HUES6 (cell line): ENCODE measurements at regions not wholly inside any gene's neighbourhood (a gene's known extent, or its start where the extent isn't known, plus 50 kb on each side); places are given as distances from the start of the nearest gene placed in this dataset.
"Not testable (repeated sequence)": the region's sequence is repeated elsewhere in the genome, so short reads cannot be mapped to it uniquely, and the experiment has no call there.

Source experiments
- H3K27ac ChIP-seq: 2 replicates; pipeline ENCODE4 v1.7.0; 2013; ENCODE audit warnings: low read depth, mild to moderate bottlenecking, low read length, inconsistent platforms
- H3K27me3 ChIP-seq: 2 replicates; pipeline ENCODE4 v1.6.1; 2013; ENCODE audit warnings: low read length; ENCODE audit not compliant: control insufficient read depth, insufficient read depth
- H3K36me3 ChIP-seq: 2 replicates; pipeline ENCODE4 v1.6.1; 2013; ENCODE audit warnings: low read length; ENCODE audit not compliant: control insufficient read depth, insufficient read depth
- H3K4me1 ChIP-seq: 2 replicates; pipeline ENCODE4 v1.6.1; 2013; ENCODE audit warnings: low read length; ENCODE audit not compliant: control insufficient read depth, insufficient read depth
- H3K4me3 ChIP-seq: 2 replicates; pipeline ENCODE4 v1.5.1; 2013; ENCODE audit warnings: low read depth, low read length
- H3K9ac ChIP-seq: one replicate; pipeline ENCODE4 v1.6.1; 2013; ENCODE audit warnings: mild to moderate bottlenecking, low read length
- H3K9me3 ChIP-seq: 2 replicates; pipeline ENCODE4 v1.6.1; 2013; ENCODE audit warnings: low read depth, low read length; ENCODE audit not compliant: control insufficient read depth, insufficient read depth

DNA sequence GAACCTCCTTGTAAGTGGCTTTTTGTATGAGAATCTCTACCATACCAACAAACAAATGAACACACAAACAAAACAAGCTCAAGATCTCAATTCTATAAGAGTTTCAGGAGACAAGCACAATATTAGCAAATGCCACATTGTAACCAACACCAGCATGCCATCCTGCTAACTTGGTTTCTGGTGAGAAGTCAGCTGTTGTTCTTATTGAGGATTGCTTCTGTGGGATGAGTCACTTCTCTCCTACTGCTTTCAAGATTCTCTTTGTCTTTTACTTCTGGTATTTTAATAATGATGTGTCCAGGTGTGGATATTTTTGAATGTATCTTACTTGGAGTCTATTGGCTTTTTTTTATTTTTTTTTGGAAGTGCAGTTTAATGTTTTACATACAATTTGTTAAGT, 131.7 kb downstream of the BCL2L11 start:
- no peaks in the 10 kb centered on the region for H3K27me3 ChIP-seq
- H3K27ac ChIP-seq, result no peak overlapping the region

GRCh38 chr2:111254916-111255315, 134.2 kb downstream of the BCL2L11 start:
- not testable (repeated sequence) for H3K9ac ChIP-seq, H3K4me3 ChIP-seq, H3K27ac ChIP-seq, H3K36me3 ChIP-seq, H3K27me3 ChIP-seq, H3K4me1 ChIP-seq, H3K9me3 ChIP-seq

More for the DNA sequence above, 131.7 kb downstream of the BCL2L11 start:
- Histone ChIP-seq H3K4me3 (no peak overlapping the region), H3K36me3 (no peaks in the 10 kb centered on the region), H3K9ac (no peak overlapping the region), H3K9me3 (peaks cover 7% of the 10 kb centered on the region; the same call in 1 of the 2 replicates), H3K4me1 (no peaks in the 10 kb centered on the region)

GRCh38 chr2:111256628-111257027, 135.9 kb downstream of the BCL2L11 start:
- H3K4me3 ChIP-seq, H3K36me3 ChIP-seq, H3K4me1 ChIP-seq, H3K9ac ChIP-seq, H3K9me3 ChIP-seq, H3K27me3 ChIP-seq, H3K27ac ChIP-seq: not testable (repeated sequence)

DNA sequence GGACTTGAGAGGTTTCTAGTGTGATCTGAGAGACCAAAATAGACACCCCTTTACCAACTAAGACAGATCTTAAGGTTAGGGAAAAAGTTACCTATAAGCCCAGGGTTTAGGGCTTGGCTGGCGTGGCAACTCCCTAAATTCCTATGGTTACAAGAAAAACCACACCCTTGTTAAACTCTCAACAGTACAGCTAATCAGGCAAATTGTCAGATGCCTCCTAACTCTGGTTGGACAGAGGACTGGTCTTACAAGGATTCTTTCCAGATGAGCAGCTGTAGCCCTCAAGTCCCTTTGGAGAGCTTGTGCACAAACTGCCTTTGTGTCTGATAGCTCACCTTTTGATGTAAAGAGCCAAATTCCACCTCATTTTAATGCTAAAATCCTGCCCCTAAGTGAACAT, 136.9 kb downstream of the BCL2L11 start:
- H3K27me3 ChIP-seq, H3K36me3 ChIP-seq, H3K4me3 ChIP-seq, H3K9me3 ChIP-seq, H3K27ac ChIP-seq, H3K9ac ChIP-seq, H3K4me1 ChIP-seq: not testable (repeated sequence)

GRCh38 chr2:111258318-111258717, 137.6 kb downstream of the BCL2L11 start:
- not testable (repeated sequence) for H3K27me3 ChIP-seq, H3K36me3 ChIP-seq, H3K4me3 ChIP-seq, H3K27ac ChIP-seq, H3K9ac ChIP-seq, H3K4me1 ChIP-seq, H3K9me3 ChIP-seq

DNA sequence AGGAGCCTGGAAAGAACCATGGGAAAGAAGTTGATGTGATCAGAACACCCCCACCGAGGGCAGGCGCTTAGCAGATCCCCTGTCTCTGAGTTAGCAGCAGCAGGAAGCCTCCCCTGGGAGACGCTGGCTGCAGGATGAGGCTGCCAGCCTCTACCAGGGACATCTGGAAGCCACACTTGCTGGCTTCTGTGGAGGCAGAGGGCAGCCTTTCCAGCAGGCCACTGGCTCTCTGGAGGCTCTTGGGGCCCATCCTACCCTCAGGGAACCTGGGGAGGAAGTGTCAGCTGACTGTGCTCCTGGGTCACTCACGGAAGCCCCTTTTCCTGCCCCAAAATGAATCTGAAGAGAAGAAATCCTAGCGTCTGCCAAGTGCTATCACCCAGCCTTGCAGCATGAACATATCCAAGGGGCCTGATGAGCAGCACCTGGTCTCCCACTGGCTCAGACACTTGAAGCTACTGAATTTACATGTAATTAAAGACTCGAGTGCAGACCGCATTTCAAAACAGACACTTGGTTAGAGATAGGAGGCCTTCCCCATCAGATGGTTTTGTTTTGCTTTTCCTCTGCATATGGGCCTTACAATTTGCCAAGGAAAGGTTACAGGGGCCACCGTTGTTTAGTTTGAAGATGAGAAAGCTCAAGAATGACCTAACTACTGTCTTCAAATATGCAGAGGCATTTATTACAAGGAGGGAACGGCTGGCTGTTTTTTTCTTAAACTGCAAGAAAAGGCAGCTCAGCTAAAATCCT, 142.1 kb downstream of the BCL2L11 start:
- H3K27me3 ChIP-seq, H3K4me1 ChIP-seq, H3K27ac ChIP-seq, H3K9me3 ChIP-seq, H3K4me3 ChIP-seq, H3K36me3 ChIP-seq, H3K9ac ChIP-seq: not testable (repeated sequence)

DNA sequence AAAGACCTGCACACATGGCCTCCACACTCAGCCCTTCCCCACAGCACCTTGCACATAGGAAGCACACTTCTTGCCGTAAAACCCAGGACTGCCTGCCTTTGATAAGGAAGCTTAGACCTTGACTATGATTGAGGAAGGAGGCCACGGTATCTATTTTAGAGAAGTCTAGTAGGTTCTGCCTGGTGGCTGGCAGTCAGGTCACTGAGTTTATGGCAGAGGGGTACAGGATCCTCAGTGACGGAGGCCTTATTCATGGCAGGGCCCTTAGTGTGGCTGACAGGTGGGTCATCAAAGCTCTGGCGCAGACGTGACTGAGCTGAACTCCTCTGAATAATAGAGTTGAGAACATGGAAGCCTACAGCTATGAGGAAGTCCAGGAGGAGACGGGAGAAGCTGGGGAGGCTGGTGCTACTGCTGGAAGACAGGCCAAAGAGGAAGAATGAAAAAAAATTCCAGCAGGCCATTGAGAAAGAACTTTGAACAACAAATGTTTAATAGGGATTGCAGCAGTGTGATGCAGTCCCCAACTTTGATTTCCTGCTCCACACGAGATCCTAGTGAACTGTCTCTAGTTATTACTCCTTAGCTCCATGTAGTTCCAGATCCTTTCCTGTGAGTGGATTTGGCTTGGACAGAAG, 142.8 kb downstream of the BCL2L11 start:
- not testable (repeated sequence) for H3K36me3 ChIP-seq, H3K4me3 ChIP-seq, H3K9me3 ChIP-seq, H3K27me3 ChIP-seq, H3K9ac ChIP-seq, H3K27ac ChIP-seq, H3K4me1 ChIP-seq

DNA sequence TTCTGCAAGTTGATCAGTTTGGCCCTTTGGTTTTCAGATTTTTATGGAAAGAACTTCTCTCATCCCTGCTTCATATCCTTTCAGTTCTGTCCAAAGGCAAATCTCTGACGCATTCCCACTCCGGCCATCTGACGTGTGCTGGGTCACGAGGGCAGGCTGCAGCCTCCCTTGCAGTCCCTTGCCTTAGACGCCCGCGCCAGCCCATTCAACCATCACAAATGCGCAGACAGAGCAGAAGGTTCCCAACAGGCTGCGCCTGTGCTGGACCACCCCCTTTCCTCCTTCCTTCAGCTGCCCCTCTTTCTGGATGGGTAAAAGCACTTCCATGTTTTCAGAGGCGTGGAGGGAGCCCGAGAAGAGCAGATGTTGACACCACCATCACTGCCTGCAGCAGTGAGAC, 144.2 kb downstream of the BCL2L11 start:
- not testable (repeated sequence) for H3K27ac ChIP-seq, H3K36me3 ChIP-seq, H3K27me3 ChIP-seq, H3K9ac ChIP-seq, H3K9me3 ChIP-seq, H3K4me1 ChIP-seq, H3K4me3 ChIP-seq

DNA sequence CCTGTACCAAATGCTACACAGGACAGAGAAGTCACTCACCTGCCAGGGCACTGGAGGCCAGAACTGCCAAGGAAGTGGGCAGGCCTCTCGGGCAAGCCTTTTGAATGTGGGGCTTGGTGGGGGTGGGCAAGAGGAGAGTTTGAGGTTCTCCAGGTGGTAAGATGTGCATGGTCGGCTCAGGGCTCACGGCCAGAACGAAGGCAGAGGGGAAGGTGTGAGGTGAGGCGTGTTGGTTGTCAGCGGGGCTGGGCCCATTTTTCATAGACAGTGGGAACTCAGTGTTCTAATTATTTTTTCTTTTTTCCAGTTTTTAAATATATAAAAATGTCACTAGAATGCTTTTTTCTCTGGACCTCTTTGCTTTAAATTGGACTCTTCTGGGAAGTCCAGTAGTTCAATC, 145.8 kb downstream of the BCL2L11 start:
- H3K27me3 ChIP-seq, H3K27ac ChIP-seq, H3K9ac ChIP-seq, H3K4me3 ChIP-seq, H3K4me1 ChIP-seq, H3K9me3 ChIP-seq, H3K36me3 ChIP-seq: not testable (repeated sequence)

DNA sequence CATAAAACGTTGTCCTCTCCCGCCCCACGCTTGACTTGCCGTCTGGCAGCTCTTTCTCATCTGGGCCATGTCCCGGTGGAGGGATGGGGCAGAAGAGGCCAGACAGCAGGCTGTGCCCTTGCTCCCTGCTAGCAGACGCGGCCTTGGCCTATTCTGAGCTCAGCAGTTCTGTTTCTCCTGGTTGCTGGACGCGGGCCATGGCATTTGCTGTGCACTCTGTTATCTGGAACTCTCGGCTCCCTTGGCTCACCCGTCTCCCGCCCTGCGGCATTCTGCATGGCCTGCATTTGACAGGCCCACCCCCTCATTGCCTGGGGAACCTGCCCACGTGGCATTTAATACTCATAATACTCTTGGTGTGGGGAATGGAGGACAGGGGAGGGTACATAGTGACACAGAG, 146.3 kb downstream of the BCL2L11 start:
- H3K36me3 ChIP-seq, H3K27ac ChIP-seq, H3K9ac ChIP-seq, H3K4me3 ChIP-seq, H3K4me1 ChIP-seq, H3K27me3 ChIP-seq, H3K9me3 ChIP-seq: not testable (repeated sequence)

GRCh38 chr2:111269761-111270323, 149.1 kb downstream of the BCL2L11 start:
- H3K27me3 ChIP-seq, H3K27ac ChIP-seq, H3K9me3 ChIP-seq, H3K9ac ChIP-seq, H3K36me3 ChIP-seq, H3K4me3 ChIP-seq, H3K4me1 ChIP-seq: not testable (repeated sequence)
